WTC11 (cell line): ENCODE measurements at regions not wholly inside any gene's neighbourhood (a gene's known extent, or its start where the extent isn't known, plus 50 kb on each side); places are given as distances from the start of the nearest gene placed in this dataset.

Experiments used
- ATAC-seq: fragments of 200-7000 bp; cut with Tn5 transposase; 2 replicates; pipeline ENCODE4 v1.10.0; 2021; ENCODE audit warnings: mild to moderate bottlenecking, moderate library complexity
- CTCF ChIA-PET: fragments of 300-600 bp; sonication (Branson Sonifier 250); formaldehyde crosslinking; loops from one replicate; lab custom pipeline; 2021; ENCODE audit warnings: antibody characterized with exemption; lab: Charles Lee
- POLR2A ChIA-PET: fragments of 350-600 bp; sonication (Branson Sonifier 250); formaldehyde crosslinking; loops from one replicate; lab custom pipeline; 2021; ENCODE audit warnings: antibody characterized with exemption; lab: Charles Lee
- DNase-seq: peaks from one replicate; pipeline ENCODE4 v3.0.0; 2021; ENCODE audit warnings: low spot score
- H3K27ac Mint-ChIP-seq: 2 replicates; pipeline ENCODE4 v1.8.0; 2021; ENCODE audit warnings: mixed read lengths
- H3K27me3 Mint-ChIP-seq: 2 replicates; pipeline ENCODE4 v1.8.0; 2021; ENCODE audit warnings: low read depth, mild to moderate bottlenecking, moderate library complexity, mixed read lengths
- H3K36me3 Mint-ChIP-seq: 2 replicates; pipeline ENCODE4 v1.8.0; 2021; ENCODE audit warnings: mixed read lengths
- H3K4me1 Mint-ChIP-seq: 2 replicates; pipeline ENCODE4 v1.8.0; 2022; ENCODE audit warnings: mixed read lengths
- H3K4me3 Mint-ChIP-seq: 2 replicates; pipeline ENCODE4 v1.8.0; 2021; ENCODE audit warnings: mild to moderate bottlenecking, moderate library complexity, mixed read lengths
- H3K9me3 Mint-ChIP-seq: 2 replicates; pipeline ENCODE4 v1.8.0; 2021; ENCODE audit warnings: mixed read lengths
- E2F1 ChIP-seq: sonication (generic); formaldehyde crosslinking; IDR thresholded peaks from 2 replicates; pipeline ENCODE4 v1.8.0; 2022; ENCODE audit warnings: mild to moderate bottlenecking, missing genetic modification reagents
- ELF4 ChIP-seq: sonication (generic); formaldehyde crosslinking; IDR thresholded peaks from 2 replicates; pipeline ENCODE4 v1.8.1; 2022; ENCODE audit warnings: low read depth, mild to moderate bottlenecking, moderate library complexity, missing genetic modification reagents
- EMX1 ChIP-seq: fragments of 250-450 bp; sonication (Bioruptor Pico); IDR thresholded peaks from 2 replicates; pipeline ENCODE4 v1.8.0; 2021; ENCODE audit warnings: mild to moderate bottlenecking
- GTF2I ChIP-seq: fragments of 250-450 bp; sonication (Bioruptor Pico); conservative IDR thresholded peaks from 2 replicates; pipeline ENCODE4 v1.4.0; 2021; ENCODE audit warnings: mild to moderate bottlenecking
- HMGA2 ChIP-seq: fragments of 250-450 bp; sonication (Bioruptor Pico); IDR thresholded peaks from 2 replicates; pipeline ENCODE4 v1.4.0; 2021; ENCODE audit warnings: mild to moderate bottlenecking, moderate library complexity
- NR2C2 ChIP-seq: sonication (generic); formaldehyde crosslinking; IDR thresholded peaks from 2 replicates; pipeline ENCODE4 v1.8.0; 2022; ENCODE audit warnings: mild to moderate bottlenecking, missing genetic modification reagents
- NR3C1 ChIP-seq: sonication (generic); formaldehyde crosslinking; conservative IDR thresholded peaks from 2 replicates; pipeline ENCODE4 v1.8.1; 2023; ENCODE audit warnings: low read depth, mild to moderate bottlenecking, missing genetic modification reagents
- PRDM15 ChIP-seq: sonication (generic); formaldehyde crosslinking; IDR thresholded peaks from 2 replicates; pipeline ENCODE4 v1.8.0; 2022; ENCODE audit warnings: missing genetic modification reagents
- SMAD4 ChIP-seq: sonication (generic); formaldehyde crosslinking; IDR thresholded peaks from 2 replicates; pipeline ENCODE4 v1.8.0; 2022; ENCODE audit warnings: mild to moderate bottlenecking, missing genetic modification reagents
- TCF7 ChIP-seq: sonication (generic); formaldehyde crosslinking; IDR thresholded peaks from 2 replicates; pipeline ENCODE4 v1.8.0; 2022; ENCODE audit warnings: mild to moderate bottlenecking, low read depth, missing genetic modification reagents, moderate library complexity
- ZNF121 ChIP-seq: sonication (generic); formaldehyde crosslinking; IDR thresholded peaks from 2 replicates; pipeline ENCODE4 v1.8.0; 2023; ENCODE audit warnings: missing genetic modification reagents
- TF ChIP-seq, protein P1 (sequence below): sonication (generic); formaldehyde crosslinking; IDR thresholded peaks from 2 replicates; pipeline ENCODE4 v1.8.1; 2023; ENCODE audit warnings: mild to moderate bottlenecking, moderate library complexity, missing genetic modification reagents
- TF ChIP-seq, protein P2 (sequence below): sonication (generic); formaldehyde crosslinking; IDR thresholded peaks from 2 replicates; pipeline ENCODE4 v1.8.1; 2022; ENCODE audit warnings: low read depth, missing genetic modification reagents, borderline replicate concordance
- TF ChIP-seq, protein P3 (sequence below): sonication (generic); formaldehyde crosslinking; IDR thresholded peaks from 2 replicates; pipeline ENCODE4 v1.8.0; 2022; ENCODE audit warnings: mild to moderate bottlenecking, missing genetic modification reagents
- TF ChIP-seq, protein P4 (sequence below): sonication (generic); formaldehyde crosslinking; IDR thresholded peaks from 2 replicates; pipeline ENCODE4 v1.8.1; 2022; ENCODE audit warnings: missing genetic modification reagents, borderline replicate concordance
- TF ChIP-seq, protein P5 (sequence below): sonication (generic); formaldehyde crosslinking; IDR thresholded peaks from 2 replicates; pipeline ENCODE4 v1.8.0; 2022; ENCODE audit warnings: mild to moderate bottlenecking, missing genetic modification reagents

GRCh38 chr1:188822248-188822647 is 1655.4 kb downstream of the BRINP3 start (continued):
- no peak for TF ChIP-seq PRDM15 (CRISPR knock-in tag)
- TF ChIP-seq, protein P1, sequence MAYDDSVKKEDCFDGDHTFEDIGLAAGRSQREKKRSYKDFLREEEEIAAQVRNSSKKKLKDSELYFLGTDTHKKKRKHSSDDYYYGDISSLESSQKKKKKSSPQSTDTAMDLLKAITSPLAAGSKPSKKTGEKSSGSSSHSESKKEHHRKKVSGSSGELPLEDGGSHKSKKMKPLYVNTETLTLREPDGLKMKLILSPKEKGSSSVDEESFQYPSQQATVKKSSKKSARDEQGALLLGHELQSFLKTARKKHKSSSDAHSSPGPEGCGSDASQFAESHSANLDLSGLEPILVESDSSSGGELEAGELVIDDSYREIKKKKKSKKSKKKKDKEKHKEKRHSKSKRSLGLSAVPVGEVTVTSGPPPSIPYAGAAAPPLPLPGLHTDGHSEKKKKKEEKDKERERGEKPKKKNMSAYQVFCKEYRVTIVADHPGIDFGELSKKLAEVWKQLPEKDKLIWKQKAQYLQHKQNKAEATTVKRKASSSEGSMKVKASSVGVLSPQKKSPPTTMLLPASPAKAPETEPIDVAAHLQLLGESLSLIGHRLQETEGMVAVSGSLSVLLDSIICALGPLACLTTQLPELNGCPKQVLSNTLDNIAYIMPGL (CRISPR knock-in tag), result no peak

GRCh38 chr1:188825471-188825870 is 1652.2 kb downstream of the BRINP3 start:
- POLR2A ChIA-PET, result no interaction called here
- Mint-ChIP-seq H3K4me1 (peaks cover 20% of the 10 kb centered on the region), H3K9me3 (no peaks in the 10 kb centered on the region), H3K36me3 (no peaks in the 10 kb centered on the region), H3K27me3 (no peaks in the 10 kb centered on the region), H3K27ac (no peak overlapping the region), H3K4me3 (no peak overlapping the region)
- no peak for TF ChIP-seq SMAD4 (CRISPR knock-in tag)
- CTCF ChIA-PET, result no interaction called here
- no peak for DNase-seq
- ATAC-seq, result no peak

DNA sequence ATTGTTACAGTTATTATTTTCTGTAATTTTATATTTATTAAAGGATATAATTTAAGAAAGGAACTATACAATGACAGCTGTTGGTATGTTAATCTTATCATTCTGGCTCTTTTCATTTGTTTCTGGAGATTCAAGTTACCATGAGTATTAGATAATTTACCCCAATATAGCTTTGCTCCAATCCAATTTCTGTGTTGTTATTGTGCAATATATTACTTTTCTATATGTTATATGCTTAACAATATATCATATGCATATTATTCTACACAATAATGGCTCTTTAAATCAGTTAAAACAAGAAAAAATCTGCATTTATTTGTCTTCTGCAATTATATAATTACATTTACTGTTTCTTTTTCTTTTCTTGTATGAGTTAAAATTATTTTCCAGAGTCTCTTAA is 1650.9 kb downstream of the BRINP3 start:
- Mint-ChIP-seq H3K4me1 (peaks cover 19% of the 10 kb centered on the region), H3K36me3 (no peaks in the 10 kb centered on the region), H3K4me3 (no peak overlapping the region), H3K9me3 (no peaks in the 10 kb centered on the region), H3K27me3 (no peaks in the 10 kb centered on the region), H3K27ac (no peak overlapping the region)
- DNase-seq (no peak), ATAC-seq (no peak)
- ChIA-PET POLR2A (no interaction called here), CTCF (no interaction called here)
- TF ChIP-seq, protein P2, sequence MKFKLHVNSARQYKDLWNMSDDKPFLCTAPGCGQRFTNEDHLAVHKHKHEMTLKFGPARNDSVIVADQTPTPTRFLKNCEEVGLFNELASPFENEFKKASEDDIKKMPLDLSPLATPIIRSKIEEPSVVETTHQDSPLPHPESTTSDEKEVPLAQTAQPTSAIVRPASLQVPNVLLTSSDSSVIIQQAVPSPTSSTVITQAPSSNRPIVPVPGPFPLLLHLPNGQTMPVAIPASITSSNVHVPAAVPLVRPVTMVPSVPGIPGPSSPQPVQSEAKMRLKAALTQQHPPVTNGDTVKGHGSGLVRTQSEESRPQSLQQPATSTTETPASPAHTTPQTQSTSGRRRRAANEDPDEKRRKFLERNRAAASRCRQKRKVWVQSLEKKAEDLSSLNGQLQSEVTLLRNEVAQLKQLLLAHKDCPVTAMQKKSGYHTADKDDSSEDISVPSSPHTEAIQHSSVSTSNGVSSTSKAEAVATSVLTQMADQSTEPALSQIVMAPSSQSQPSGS (CRISPR knock-in tag), result no peak
- TF ChIP-seq EMX1 (CRISPR knock-in tag), result no peak
- TF ChIP-seq TCF7 (CRISPR knock-in tag), result no peak
- TF ChIP-seq HMGA2, result no peak
- no peak for TF ChIP-seq ELF4 (CRISPR knock-in tag)
- TF ChIP-seq, protein P3, sequence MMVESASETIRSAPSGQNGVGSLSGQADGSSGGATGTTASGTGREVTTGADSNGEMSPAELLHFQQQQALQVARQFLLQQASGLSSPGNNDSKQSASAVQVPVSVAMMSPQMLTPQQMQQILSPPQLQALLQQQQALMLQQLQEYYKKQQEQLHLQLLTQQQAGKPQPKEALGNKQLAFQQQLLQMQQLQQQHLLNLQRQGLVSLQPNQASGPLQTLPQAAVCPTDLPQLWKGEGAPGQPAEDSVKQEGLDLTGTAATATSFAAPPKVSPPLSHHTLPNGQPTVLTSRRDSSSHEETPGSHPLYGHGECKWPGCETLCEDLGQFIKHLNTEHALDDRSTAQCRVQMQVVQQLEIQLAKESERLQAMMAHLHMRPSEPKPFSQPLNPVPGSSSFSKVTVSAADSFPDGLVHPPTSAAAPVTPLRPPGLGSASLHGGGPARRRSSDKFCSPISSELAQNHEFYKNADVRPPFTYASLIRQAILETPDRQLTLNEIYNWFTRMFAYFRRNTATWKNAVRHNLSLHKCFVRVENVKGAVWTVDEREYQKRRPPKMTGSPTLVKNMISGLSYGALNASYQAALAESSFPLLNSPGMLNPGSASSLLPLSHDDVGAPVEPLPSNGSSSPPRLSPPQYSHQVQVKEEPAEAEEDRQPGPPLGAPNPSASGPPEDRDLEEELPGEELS, result no peak

- ATAC-seq, result no peak
- Mint-ChIP-seq H3K9me3 (no peaks in the 10 kb centered on the region), H3K36me3 (no peaks in the 10 kb centered on the region), H3K4me1 (peaks cover 13% of the 10 kb centered on the region), H3K4me3 (no peak overlapping the region), H3K27me3 (no peaks in the 10 kb centered on the region), H3K27ac (no peak overlapping the region)
- CTCF ChIA-PET, result no interaction called here
- POLR2A ChIA-PET, result no interaction called here
- DNase-seq, result no peak
- TF ChIP-seq, protein P4, sequence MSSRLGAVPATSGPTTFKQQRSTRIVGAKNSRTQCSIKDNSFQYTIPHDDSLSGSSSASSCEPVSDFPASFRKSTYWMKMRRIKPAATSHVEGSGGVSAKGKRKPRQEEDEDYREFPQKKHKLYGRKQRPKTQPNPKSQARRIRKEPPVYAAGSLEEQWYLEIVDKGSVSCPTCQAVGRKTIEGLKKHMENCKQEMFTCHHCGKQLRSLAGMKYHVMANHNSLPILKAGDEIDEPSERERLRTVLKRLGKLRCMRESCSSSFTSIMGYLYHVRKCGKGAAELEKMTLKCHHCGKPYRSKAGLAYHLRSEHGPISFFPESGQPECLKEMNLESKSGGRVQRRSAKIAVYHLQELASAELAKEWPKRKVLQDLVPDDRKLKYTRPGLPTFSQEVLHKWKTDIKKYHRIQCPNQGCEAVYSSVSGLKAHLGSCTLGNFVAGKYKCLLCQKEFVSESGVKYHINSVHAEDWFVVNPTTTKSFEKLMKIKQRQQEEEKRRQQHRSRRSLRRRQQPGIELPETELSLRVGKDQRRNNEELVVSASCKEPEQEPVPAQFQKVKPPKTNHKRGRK, result no peak
- TF ChIP-seq, protein P5, sequence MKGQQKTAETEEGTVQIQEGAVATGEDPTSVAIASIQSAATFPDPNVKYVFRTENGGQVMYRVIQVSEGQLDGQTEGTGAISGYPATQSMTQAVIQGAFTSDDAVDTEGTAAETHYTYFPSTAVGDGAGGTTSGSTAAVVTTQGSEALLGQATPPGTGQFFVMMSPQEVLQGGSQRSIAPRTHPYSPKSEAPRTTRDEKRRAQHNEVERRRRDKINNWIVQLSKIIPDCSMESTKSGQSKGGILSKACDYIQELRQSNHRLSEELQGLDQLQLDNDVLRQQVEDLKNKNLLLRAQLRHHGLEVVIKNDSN (CRISPR knock-in tag), result no peak
- TF ChIP-seq NR3C1 (CRISPR knock-in tag), result no peak
- TF ChIP-seq NR2C2, result no peak
- no peak for TF ChIP-seq E2F1 (CRISPR knock-in tag)
- no peak for TF ChIP-seq ZNF121 (CRISPR knock-in tag)
- TF ChIP-seq GTF2I (CRISPR knock-in tag), result no peak
- TF ChIP-seq, protein P1 (CRISPR knock-in tag), result no peak
Measured at GRCh38 chr1:188827400-188827799, 1650.3 kb downstream of the BRINP3 start.
